Osteocyte (in vitro differentiated cells): ENCODE measurements at regions not wholly inside any gene's neighbourhood (a gene's known extent, or its start where the extent isn't known, plus 50 kb on each side); places are given as distances from the start of the nearest gene placed in this dataset.
"Not testable (repeated sequence)": the region's sequence is repeated elsewhere in the genome, so short reads cannot be mapped to it uniquely, and the experiment has no call there.

ENCODE experiments used
- DNase-seq: peaks from one replicate; pipeline ENCODE4 v3.0.0; 2021; ENCODE audit warnings: mixed read lengths; ENCODE audit not compliant: unreplicated experiment; ENCODE audit errors: extremely low spot score
- H3K27ac Mint-ChIP-seq: one replicate; pipeline ENCODE4 v1.8.0; 2021; ENCODE audit warnings: mild to moderate bottlenecking, mixed read lengths; ENCODE audit not compliant: unreplicated experiment
- H3K27me3 Mint-ChIP-seq: one replicate; pipeline ENCODE4 v1.8.0; 2021; ENCODE audit warnings: mixed read lengths; ENCODE audit not compliant: unreplicated experiment
- H3K36me3 Mint-ChIP-seq: one replicate; pipeline ENCODE4 v1.8.0; 2021; ENCODE audit warnings: mixed read lengths; ENCODE audit not compliant: unreplicated experiment
- H3K4me1 Mint-ChIP-seq: one replicate; pipeline ENCODE4 v1.8.0; 2021; ENCODE audit warnings: mixed read lengths; ENCODE audit not compliant: unreplicated experiment
- H3K4me3 Mint-ChIP-seq: one replicate; pipeline ENCODE4 v1.8.0; 2021; ENCODE audit warnings: mild to moderate bottlenecking, moderate library complexity, mixed read lengths; ENCODE audit not compliant: unreplicated experiment
- H3K9me3 Mint-ChIP-seq: one replicate; pipeline ENCODE4 v1.8.0; 2021; ENCODE audit warnings: mixed read lengths; ENCODE audit not compliant: unreplicated experiment
- TF ChIP-seq, protein P1 (sequence below): fragments of 200-600 bp; sonication (generic); IDR thresholded peaks from 2 replicates; pipeline ENCODE4 v1.5.0; 2021; ENCODE audit warnings: antibody characterized with exemption, mild to moderate bottlenecking, moderate library complexity

DNA sequence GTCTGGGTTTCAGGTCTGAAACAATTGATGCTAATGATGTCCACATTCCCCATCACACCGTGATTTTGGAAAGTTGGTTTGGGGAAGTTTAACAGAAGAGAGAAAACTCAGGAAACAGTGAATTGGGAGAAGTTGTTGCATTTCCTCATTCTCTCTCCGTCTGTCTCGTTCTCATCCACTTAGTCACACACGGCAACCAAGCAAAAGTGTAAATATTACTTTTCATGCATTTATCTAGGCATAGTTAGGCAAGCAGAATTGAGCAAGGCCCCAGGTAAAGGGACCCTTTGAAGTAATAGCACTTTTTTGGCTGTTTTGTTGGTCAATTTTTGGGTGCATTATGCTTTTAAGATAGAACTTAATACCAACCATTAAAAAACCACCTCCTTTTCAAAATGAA lies 137.0 kb upstream of the SULF2 start:
- H3K4me1 Mint-ChIP-seq, result peaks cover 6% of the 10 kb centered on the region
- peaks cover 9% of the 10 kb centered on the region for H3K9me3 Mint-ChIP-seq
- no peak overlapping the region for H3K4me3 Mint-ChIP-seq
- no peak for DNase-seq
- TF ChIP-seq, protein P1, sequence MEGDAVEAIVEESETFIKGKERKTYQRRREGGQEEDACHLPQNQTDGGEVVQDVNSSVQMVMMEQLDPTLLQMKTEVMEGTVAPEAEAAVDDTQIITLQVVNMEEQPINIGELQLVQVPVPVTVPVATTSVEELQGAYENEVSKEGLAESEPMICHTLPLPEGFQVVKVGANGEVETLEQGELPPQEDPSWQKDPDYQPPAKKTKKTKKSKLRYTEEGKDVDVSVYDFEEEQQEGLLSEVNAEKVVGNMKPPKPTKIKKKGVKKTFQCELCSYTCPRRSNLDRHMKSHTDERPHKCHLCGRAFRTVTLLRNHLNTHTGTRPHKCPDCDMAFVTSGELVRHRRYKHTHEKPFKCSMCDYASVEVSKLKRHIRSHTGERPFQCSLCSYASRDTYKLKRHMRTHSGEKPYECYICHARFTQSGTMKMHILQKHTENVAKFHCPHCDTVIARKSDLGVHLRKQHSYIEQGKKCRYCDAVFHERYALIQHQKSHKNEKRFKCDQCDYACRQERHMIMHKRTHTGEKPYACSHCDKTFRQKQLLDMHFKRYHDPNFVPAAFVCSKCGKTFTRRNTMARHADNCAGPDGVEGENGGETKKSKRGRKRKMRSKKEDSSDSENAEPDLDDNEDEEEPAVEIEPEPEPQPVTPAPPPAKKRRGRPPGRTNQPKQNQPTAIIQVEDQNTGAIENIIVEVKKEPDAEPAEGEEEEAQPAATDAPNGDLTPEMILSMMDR, result no peak
- H3K27ac Mint-ChIP-seq, result no peak overlapping the region
- H3K36me3 Mint-ChIP-seq, result no peaks in the 10 kb centered on the region
- H3K27me3 Mint-ChIP-seq, result peaks cover 48% of the 10 kb centered on the region

DNA sequence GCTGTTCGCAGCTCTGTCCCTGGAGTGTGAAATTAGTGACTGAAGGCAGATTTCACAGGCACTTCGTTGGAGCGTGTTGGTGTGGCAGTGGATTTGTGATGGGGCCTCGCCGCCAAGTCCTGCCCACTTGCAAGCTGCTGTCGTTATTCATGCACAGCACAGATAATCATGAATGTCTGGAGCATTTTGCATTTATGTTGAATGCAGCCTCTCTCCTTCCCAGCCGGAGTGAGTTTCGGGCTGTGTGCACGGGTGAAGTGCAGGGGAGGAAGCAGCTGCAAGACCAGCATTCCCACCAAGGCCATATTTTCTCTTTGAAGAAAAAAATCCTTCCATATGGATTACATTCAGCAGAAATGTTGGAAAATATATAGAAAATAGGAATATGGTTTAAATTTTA lies 136.5 kb upstream of the SULF2 start:
- not testable (repeated sequence) for H3K4me3 Mint-ChIP-seq, H3K4me1 Mint-ChIP-seq, H3K36me3 Mint-ChIP-seq, DNase-seq, H3K27ac Mint-ChIP-seq
- Mint-ChIP-seq H3K27me3 (peaks cover 48% of the 10 kb centered on the region), H3K9me3 (peaks cover 13% of the 10 kb centered on the region)

DNA sequence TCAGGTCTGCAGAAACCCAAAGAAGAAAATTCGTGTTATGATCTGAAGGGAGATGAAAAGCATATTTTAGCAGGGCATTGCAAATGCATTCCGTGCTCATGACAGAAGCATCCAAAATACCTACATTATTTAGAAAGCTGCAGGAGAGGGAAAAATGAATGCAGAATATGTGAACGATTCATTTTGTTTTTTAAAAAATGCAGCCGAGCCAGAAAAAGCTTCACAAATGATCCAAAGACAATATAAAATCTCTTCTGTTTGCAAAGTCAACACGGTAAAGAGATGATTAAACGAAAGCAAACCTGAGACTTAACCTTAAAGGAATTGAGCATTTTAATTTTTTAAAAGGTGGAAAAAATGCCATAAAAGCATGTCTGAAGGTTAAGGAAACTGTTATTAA lies 136.1 kb upstream of the SULF2 start:
- no peak overlapping the region for H3K4me3 Mint-ChIP-seq

DNA sequence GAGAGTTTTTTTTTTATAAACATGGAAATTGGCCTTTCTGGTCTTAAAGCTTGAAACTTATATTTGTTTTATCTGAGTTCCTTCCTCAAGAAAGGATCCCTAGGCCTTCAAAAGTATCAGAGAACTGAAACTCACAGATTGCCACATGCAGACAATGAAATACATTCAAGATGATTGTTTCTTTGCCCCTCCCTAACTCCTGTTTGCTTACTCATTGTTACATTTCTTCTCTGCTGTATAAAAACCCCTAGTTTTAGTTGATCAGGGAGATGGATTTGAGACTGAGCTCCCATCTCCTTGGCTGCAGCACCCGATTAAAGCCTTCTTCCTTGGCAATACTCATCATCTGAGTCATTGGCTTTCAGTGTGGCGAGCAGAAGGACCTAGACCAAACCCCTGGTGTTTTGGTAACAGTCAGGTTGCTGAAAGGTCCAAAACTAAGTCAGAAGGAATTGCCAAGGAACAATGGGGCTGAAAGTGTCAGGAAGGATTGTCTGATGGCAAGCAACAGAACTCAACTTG lies 132.3 kb upstream of the SULF2 start:
- Mint-ChIP-seq H3K27me3 (peaks cover 37% of the 10 kb centered on the region), H3K36me3 (no peaks in the 10 kb centered on the region), H3K4me3 (no peak overlapping the region), H3K9me3 (peaks cover 16% of the 10 kb centered on the region), H3K4me1 (peaks cover 9% of the 10 kb centered on the region), H3K27ac (no peak overlapping the region)
- DNase-seq, result no peak
- TF ChIP-seq, protein P1, result no peak

More for the DNA sequence above, 136.1 kb upstream of the SULF2 start:
- H3K4me1 Mint-ChIP-seq, result peaks cover 6% of the 10 kb centered on the region
- DNase-seq, result no peak
- H3K27me3 Mint-ChIP-seq, result peaks cover 50% of the 10 kb centered on the region
- peaks cover 14% of the 10 kb centered on the region for H3K9me3 Mint-ChIP-seq
- TF ChIP-seq, protein P1, result no peak
- H3K36me3 Mint-ChIP-seq, result no peaks in the 10 kb centered on the region
- no peak overlapping the region for H3K27ac Mint-ChIP-seq

DNA sequence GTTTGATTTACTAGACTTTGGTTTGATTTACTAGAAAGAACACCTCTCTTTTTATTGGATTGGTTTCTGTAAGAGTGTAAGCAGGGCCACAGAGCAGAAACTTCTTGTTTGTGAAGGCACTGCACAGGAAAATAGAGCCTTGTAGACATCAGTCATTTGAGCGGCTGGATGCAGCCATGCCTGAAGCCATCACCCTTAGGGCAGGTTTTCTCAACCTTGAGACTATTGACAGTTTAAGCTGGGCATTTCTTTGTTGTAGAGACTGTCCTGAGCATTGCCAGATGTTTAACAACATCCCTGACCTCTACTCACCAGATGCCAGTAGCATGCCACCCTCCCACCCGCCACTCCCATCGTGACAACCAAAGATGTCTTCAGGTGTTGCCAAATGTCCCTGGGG lies 130.2 kb upstream of the SULF2 start:
- Mint-ChIP-seq H3K27ac (no peak overlapping the region), H3K4me3 (no peak overlapping the region), H3K4me1 (peaks cover 3% of the 10 kb centered on the region), H3K36me3 (no peaks in the 10 kb centered on the region), H3K27me3 (peaks cover 32% of the 10 kb centered on the region), H3K9me3 (peaks cover 16% of the 10 kb centered on the region)
- TF ChIP-seq, protein P1, result no peak
- DNase-seq, result no peak

DNA sequence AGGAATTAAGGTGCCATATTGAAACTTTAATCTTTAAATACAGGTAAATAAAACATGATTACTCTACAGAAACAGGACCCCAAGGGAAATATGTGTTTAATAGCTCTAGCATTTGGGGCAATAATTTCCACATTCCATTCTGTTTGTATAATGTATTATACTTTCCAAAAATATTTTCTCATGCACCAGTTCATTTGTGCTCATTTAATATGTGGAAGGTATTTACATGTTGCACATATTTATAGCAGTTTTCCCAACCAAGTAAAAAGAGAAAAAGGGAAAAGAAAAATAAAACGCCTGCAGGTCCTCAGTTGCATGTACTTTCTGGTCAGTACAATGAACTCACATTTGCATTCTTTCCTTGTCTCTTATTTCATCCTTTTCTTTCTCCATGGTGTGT lies 129.5 kb upstream of the SULF2 start:
- Mint-ChIP-seq H3K36me3 (no peaks in the 10 kb centered on the region), H3K27me3 (peaks cover 27% of the 10 kb centered on the region), H3K9me3 (peaks cover 16% of the 10 kb centered on the region), H3K4me3 (no peak overlapping the region), H3K4me1 (peaks cover 3% of the 10 kb centered on the region), H3K27ac (no peak overlapping the region)
- TF ChIP-seq, protein P1, result no peak
- no peak for DNase-seq

DNA sequence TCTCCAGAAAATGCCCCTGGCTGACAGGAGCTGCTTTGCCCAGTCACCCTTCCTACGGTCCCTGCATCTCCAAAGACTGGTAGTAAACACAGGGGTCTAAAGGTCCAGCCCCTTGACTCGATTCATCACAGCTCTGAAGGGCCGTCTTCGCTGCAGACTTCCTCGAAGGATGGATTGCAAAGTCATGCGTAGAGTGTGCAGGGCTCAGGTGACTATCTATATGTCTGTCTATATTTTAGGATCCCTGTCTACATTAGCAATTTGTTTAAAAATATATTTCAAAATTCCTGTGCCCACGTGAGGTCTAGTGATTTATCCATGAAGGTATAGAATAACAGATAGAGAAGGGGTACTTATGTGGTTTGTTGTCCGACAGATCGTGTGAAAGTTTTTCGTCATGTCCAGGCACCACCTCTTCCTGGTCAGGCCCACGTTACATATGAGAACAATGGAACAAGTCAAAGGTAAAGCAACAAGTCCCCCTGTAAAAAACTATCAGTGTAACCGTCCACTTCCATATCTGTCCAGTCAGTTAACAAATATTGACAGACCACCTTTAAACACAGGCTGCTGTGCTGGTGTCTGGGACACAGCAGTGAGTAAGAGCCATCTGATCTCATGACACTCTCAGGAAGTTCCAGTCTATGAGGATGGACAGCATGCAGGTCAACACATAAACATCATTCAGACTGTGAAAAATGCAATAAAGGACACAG lies 127.7 kb upstream of the SULF2 start:
- H3K27ac Mint-ChIP-seq, H3K36me3 Mint-ChIP-seq: not testable (repeated sequence)
- peaks cover 38% of the 10 kb centered on the region for H3K27me3 Mint-ChIP-seq

DNA sequence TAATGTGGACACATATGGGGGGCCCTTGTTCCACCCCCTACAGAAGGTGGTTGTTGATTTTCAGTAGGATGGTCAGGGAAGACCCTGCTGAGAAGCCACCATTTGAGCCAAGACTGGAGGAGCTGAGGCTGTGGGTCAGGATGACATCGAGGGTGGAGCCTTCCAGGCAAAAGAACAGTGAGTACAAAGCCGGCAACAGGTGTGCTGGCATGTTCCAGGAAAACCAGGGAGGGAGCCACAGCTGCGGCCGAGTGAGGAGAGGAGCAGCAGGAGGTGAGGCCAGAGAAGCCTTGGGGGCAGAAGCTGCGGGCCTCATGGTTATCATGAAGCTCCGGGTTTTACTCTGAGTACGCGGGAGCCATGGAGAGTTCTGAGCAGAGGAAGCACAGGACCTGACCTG lies 126.9 kb upstream of the SULF2 start:
- H3K4me1 Mint-ChIP-seq, DNase-seq, H3K36me3 Mint-ChIP-seq, H3K27ac Mint-ChIP-seq, H3K4me3 Mint-ChIP-seq, H3K9me3 Mint-ChIP-seq: not testable (repeated sequence)
- peaks cover 45% of the 10 kb centered on the region for H3K27me3 Mint-ChIP-seq

More for the DNA sequence above, 127.7 kb upstream of the SULF2 start:
- not testable (repeated sequence) for H3K4me3 Mint-ChIP-seq, DNase-seq, H3K4me1 Mint-ChIP-seq
- peaks cover 14% of the 10 kb centered on the region for H3K9me3 Mint-ChIP-seq
